K562 (cell line): ENCODE measurements at regions not wholly inside any gene's neighbourhood (a gene's known extent, or its start where the extent isn't known, plus 50 kb on each side); places are given as distances from the start of the nearest gene placed in this dataset.

ENCODE experiments used
- DPF2 ChIP-seq: fragments of 450-650 bp; IDR thresholded peaks from 2 replicates; pipeline ENCODE4 v1.6.1; 2016
- FOXM1 ChIP-seq, 2 experiments: fragments of 450-650 bp in 1 of 2; sonication (generic) in 1 of 2; formaldehyde crosslinking in 1 of 2; IDR thresholded peaks; 2 replicates each; pipeline versions ENCODE4 v1.6.1 to v1.9.0; 2017 to 2022; ENCODE audit warnings: low read depth in 2 of 2, mild to moderate bottlenecking in 2 of 2, missing genetic modification reagents in 1 of 2, moderate library complexity in 1 of 2
- JUN ChIP-seq, 2 experiments: sonication (generic) in 1 of 2; formaldehyde crosslinking in 1 of 2; IDR thresholded peaks; 2 replicates each; pipeline versions ENCODE4 v1.6.1 to v1.8.0; 2012 to 2022; ENCODE audit warnings: borderline replicate concordance in 2 of 2, mild to moderate bottlenecking in 2 of 2, improper control_type of control experiment in 1 of 2, low read depth in 1 of 2, low read length in 1 of 2, missing genetic modification reagents in 1 of 2
- MAFF ChIP-seq: IDR thresholded peaks from 2 replicates; pipeline ENCODE4 v1.6.1; 2012; ENCODE audit warnings: low read length, improper control_type of control experiment
- NCOA4 ChIP-seq: fragments of 450-650 bp; IDR thresholded peaks from 2 replicates; pipeline ENCODE4 v1.6.1; 2018; ENCODE audit warnings: mild to moderate bottlenecking; ENCODE audit not compliant: partially characterized antibody
- NRF1 ChIP-seq, 2 experiments: fragments of 450-650 bp; IDR thresholded peaks in 1 of 2; conservative IDR thresholded peaks in 1 of 2; 2 replicates each; pipeline ENCODE4 v1.6.1; 2014; ENCODE audit warnings: mild to moderate bottlenecking in 2 of 2
- POLR2G ChIP-seq: fragments of 200-400 bp; formaldehyde crosslinking; IDR thresholded peaks from 2 replicates; pipeline ENCODE4 v1.6.1; 2017; ENCODE audit warnings: low read depth, mild to moderate bottlenecking, antibody characterized with exemption, low read length, moderate library complexity
- RAD21 ChIP-seq, 2 experiments: fragments of 250-450 bp in 1 of 2; fragments of 450-650 bp in 1 of 2; sonication (Bioruptor Pico) in 1 of 2; formaldehyde crosslinking in 1 of 2; IDR thresholded peaks in 1 of 2; conservative IDR thresholded peaks in 1 of 2; 2 replicates each; pipeline versions ENCODE4 v1.4.0 to v1.8.0; 2020 to 2022; ENCODE audit warnings: mild to moderate bottlenecking in 2 of 2, moderate library complexity in 1 of 2
- RBM39 ChIP-seq: fragments of 200-400 bp; formaldehyde crosslinking; optimal IDR thresholded peaks from 2 replicates; pipeline ENCODE3; 2018; ENCODE audit warnings: low read depth, low read length
- TCF7 ChIP-seq: sonication (generic); IDR thresholded peaks from 2 replicates; pipeline ENCODE4 v1.6.1; 2016; ENCODE audit warnings: antibody characterized with exemption, borderline replicate concordance
- ZNF318 ChIP-seq, 2 experiments: fragments of 450-650 bp; IDR thresholded peaks; 2 replicates each; pipeline ENCODE4 v1.6.1; 2016; ENCODE audit warnings: mild to moderate bottlenecking in 2 of 2, borderline replicate concordance in 1 of 2, low read depth in 1 of 2, moderate library complexity in 1 of 2
- ZZZ3 ChIP-seq: fragments of 450-650 bp; IDR thresholded peaks from 2 replicates; pipeline ENCODE4 v1.6.1; 2016; ENCODE audit warnings: antibody characterized with exemption, mild to moderate bottlenecking, moderate library complexity
- TF ChIP-seq, protein P1 (sequence below), 3 experiments: fragments of 200-800 bp in 1 of 3; fragments of 250-450 bp in 1 of 3; fragments of 450-650 bp in 1 of 3; sonication (Bioruptor Pico) in 1 of 3; sonication (Bioruptor generic) in 1 of 3; formaldehyde crosslinking in 1 of 3; IDR thresholded peaks; 2 replicates each; pipeline versions ENCODE4 v1.6.1 to v1.8.0; 2016 to 2022; ENCODE audit warnings: mild to moderate bottlenecking in 2 of 3, missing genetic modification characterization in 2 of 3, missing compliant biosample characterization in 1 of 3, moderate library complexity in 1 of 3

GRCh38 chr14:86481104-86481503, 951.2 kb downstream of the FLRT2 start:
- TF ChIP-seq, protein P1, sequence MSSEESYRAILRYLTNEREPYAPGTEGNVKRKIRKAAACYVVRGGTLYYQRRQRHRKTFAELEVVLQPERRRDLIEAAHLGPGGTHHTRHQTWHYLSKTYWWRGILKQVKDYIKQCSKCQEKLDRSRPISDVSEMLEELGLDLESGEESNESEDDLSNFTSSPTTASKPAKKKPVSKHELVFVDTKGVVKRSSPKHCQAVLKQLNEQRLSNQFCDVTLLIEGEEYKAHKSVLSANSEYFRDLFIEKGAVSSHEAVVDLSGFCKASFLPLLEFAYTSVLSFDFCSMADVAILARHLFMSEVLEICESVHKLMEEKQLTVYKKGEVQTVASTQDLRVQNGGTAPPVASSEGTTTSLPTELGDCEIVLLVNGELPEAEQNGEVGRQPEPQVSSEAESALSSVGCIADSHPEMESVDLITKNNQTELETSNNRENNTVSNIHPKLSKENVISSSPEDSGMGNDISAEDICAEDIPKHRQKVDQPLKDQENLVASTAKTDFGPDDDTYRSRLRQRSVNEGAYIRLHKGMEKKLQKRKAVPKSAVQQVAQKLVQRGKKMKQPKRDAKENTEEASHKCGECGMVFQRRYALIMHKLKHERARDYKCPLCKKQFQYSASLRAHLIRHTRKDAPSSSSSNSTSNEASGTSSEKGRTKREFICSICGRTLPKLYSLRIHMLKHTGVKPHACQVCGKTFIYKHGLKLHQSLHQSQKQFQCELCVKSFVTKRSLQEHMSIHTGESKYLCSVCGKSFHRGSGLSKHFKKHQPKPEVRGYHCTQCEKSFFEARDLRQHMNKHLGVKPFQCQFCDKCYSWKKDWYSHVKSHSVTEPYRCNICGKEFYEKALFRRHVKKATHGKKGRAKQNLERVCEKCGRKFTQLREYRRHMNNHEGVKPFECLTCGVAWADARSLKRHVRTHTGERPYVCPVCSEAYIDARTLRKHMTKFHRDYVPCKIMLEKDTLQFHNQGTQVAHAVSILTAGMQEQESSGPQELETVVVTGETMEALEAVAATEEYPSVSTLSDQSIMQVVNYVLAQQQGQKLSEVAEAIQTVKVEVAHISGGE (CRISPR knock-in tag; IDR thresholded peaks at IDR 0.05), result no peak
- no peak for TF ChIP-seq DPF2
- no peak for TF ChIP-seq JUN (IDR thresholded peaks at IDR 0.05; ENCODE audit: borderline replicate concordance, low read depth, low read length)
- TF ChIP-seq JUN (CRISPR knock-in tag; IDR thresholded peaks at IDR 0.05; ENCODE audit: borderline replicate concordance), result no peak
- TF ChIP-seq POLR2G, result no peak
- TF ChIP-seq FOXM1 (IDR thresholded peaks at IDR 0.05; ENCODE audit: low read depth), result no peak
- TF ChIP-seq FOXM1 (CRISPR knock-in tag; IDR thresholded peaks at IDR 0.05; ENCODE audit: low read depth), result no peak
- no peak for TF ChIP-seq NRF1 (conservative IDR thresholded peaks at IDR 0.05 in 1 of 2, IDR thresholded peaks at IDR 0.05 in 1 of 2)
- no peak for TF ChIP-seq ZZZ3
- TF ChIP-seq MAFF, result no peak
- no peak for TF ChIP-seq RAD21 (CRISPR knock-in tag; conservative IDR thresholded peaks at IDR 0.05 in 1 of 2, IDR thresholded peaks at IDR 0.05 in 1 of 2)
- no peak for TF ChIP-seq RBM39
- no peak for TF ChIP-seq TCF7
- TF ChIP-seq ZNF318 (IDR thresholded peaks at IDR 0.05; ENCODE audit: borderline replicate concordance in 1 of 2, low read depth in 1 of 2), result no peak
- no peak for TF ChIP-seq NCOA4
